Fibroblast of the aortic adventitia (primary cell): ENCODE measurements at regions not wholly inside any gene's neighbourhood (a gene's known extent, or its start where the extent isn't known, plus 50 kb on each side); places are given as distances from the start of the nearest gene placed in this dataset.
"Not testable (repeated sequence)": the region's sequence is repeated elsewhere in the genome, so short reads cannot be mapped to it uniquely, and the experiment has no call there.

ENCODE experiments used
- DNase-seq: peaks from one replicate; pipeline ENCODE4 v3.0.0-alpha.2; 2010; ENCODE audit warnings: low read depth
- H3K4me3 ChIP-seq: 2 replicates; pipeline ENCODE4 v1.5.1; 2011; ENCODE audit warnings: low read depth, mild to moderate bottlenecking, control low read depth, low read length, moderate library complexity
- CTCF ChIP-seq: IDR thresholded peaks from 2 replicates; pipeline ENCODE4 v1.5.1; 2011; ENCODE audit warnings: mild to moderate bottlenecking, low read length, control low read depth, inconsistent platforms; ENCODE audit not compliant: insufficient read depth

GRCh38 chr6:81362246-81362645, 390.2 kb downstream of the TENT5A start:
- no peak for TF ChIP-seq CTCF
- peak; percentile 41 for DNase-seq
- no peak overlapping the region for H3K4me3 ChIP-seq

GRCh38 chr6:81353262-81353661, 399.2 kb downstream of the TENT5A start:
- no peak overlapping the region for H3K4me3 ChIP-seq
- DNase-seq = no peak
- no peak for TF ChIP-seq CTCF

GRCh38 chr6:81344026-81344425, 408.5 kb downstream of the TENT5A start:
- H3K4me3 ChIP-seq = not testable (repeated sequence)

DNA sequence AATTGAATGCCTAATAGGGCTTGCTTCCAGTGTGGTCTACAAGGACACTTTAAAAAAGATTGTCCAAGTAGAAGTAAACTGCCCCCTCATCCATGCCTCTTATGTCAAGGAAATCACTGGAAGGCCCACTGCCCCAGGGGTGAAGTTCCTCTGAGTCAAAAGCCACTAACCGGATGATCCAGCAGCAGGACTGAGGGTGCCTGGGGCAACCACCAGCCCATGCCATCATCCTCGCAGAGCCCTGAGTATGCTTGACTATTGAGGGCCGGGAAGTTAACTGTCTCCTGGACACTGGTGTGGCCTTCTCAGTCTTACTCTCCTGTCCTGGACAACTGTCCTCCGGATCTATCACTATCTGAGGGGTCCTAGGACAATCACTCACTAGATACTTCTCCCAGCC, 411.5 kb downstream of the TENT5A start:
- no peak for DNase-seq

More at GRCh38 chr6:81344026-81344425, 408.5 kb downstream of the TENT5A start:
- DNase-seq = not testable (repeated sequence)

DNA sequence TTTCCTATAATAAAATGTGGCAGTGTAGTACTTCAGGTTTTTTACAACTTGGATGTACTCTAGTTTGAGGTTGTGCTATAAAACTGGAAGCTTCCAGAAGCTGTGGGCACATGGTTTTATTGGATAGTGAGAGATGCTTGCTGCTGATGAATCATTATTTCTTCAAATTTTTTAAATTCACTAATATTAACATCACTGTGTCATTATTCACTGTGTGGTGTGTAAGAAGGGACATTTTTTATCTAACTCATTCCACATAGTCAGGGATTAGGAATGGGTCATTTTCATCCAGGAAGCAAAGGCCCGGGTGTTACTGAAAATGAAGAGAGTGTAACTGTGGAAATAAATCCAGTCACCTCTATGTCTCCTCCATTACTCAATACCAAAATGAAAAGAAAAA, 421.0 kb downstream of the TENT5A start:
- DNase-seq = peak; percentile 44
- no peak for TF ChIP-seq CTCF

More for the DNA sequence above, 411.5 kb downstream of the TENT5A start:
- H3K4me3 ChIP-seq = no peak overlapping the region
- TF ChIP-seq CTCF = no peak

GRCh38 chr6:81328700-81329099, 423.8 kb downstream of the TENT5A start:
- H3K4me3 ChIP-seq = no peak overlapping the region
- no peak for DNase-seq
- no peak for TF ChIP-seq CTCF

More for the DNA sequence above, 421.0 kb downstream of the TENT5A start:
- H3K4me3 ChIP-seq = no peak overlapping the region

DNA sequence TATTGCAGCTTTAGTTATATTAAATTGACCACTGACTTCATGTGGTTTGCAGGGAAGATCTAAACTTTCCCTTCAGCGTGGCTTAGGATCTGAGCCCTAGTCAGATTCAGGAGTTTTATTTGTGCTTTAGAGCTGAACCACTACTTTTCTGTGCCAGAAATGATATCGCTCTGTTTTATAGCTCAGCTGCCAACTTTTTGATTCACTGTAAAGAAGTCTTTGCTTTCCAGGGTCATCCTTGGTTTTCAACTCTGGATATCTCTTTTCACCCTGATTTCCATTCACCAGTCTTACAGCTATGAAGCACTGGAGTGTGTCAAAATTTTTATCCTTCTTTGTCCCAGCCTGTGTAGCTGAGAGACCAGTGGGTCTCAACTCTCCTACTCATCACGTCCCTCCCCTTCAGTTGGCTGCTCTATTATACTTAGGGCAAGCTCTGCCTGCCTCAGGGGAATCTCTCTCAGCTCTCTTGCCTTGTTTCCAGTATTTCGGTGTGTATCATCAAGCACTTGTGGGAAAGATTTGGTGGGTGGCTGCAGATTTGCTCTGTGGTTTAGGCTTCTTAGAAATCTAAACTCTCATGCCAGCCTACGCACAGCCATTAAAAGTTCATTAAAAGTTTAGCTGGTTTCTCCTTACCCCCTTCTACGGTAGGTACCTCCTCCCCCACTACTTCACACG, 425.5 kb downstream of the TENT5A start:
- DNase-seq = peak; percentile 82
- TF ChIP-seq CTCF = no peak
- H3K4me3 ChIP-seq = no peak overlapping the region
